ENCODE measurements at regions not wholly inside any gene's neighbourhood (a gene's known extent, or its start where the extent isn't known, plus 50 kb on each side); places are given as distances from the start of the nearest gene placed in this dataset.
"Not testable (repeated sequence)": the region's sequence is repeated elsewhere in the genome, so short reads cannot be mapped to it uniquely, and the experiment has no call there.

- DNase-seq, result no peak
Observed at GRCh38 chr1:234923626-234924025, 205.0 kb downstream of the TOMM20 start.

GRCh38 chr1:234922987-234923386 lies 205.7 kb downstream of the TOMM20 start:
- DNase-seq, result no peak

GRCh38 chr1:234921266-234922062 lies 207.2 kb downstream of the TOMM20 start:
- DNase-seq, result no peak

DNA sequence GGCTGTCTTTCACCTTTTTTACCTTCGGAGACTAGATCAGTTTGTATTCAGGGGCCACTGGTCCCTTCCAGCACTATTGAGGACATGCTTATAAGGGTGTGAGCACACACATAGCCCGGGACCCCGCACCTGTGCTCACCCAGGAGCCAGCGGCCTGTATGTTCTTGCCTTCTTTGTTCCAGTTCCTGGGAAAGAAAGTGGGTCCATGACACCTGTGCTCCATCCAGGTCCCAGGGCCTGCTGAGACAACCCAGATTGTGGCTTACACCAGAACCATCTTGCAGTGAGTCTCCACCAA lies 207.8 kb downstream of the TOMM20 start:
- DNase-seq, result no peak

DNA sequence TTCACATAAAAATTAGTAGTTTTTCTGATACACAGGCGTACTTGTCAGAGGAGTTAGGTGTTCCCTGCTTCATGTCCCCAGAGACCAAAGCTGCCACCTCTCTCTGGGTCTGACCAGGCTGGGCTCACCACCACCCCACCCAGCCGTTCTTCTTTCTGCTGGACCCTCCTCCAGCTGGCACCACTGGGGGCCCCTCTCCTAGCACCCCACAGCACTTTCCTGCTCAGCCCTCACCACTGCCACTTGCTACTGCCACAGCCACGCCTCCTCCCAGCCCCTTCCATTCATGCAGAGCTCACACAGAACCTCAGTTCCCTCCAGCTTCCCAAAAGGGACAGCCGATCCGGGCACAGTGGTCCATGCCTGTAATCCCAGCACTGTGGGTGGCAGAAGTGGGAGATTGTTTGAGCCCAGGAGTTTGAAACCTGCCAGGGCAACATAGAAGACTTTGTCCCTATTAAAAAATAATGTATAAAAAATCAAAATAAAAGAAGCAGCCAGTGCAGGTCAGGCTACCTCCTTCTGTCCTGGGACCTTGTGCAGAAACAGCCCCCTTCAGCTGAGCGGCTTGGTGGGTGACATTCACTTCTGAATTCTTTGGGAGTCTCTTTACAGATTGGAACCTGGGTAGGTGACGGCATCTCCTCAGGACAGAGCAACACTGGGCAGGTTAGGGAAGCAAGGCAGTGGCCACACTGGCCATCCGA lies 208.3 kb downstream of the TOMM20 start:
- DNase-seq, result no peak

- DNase-seq, result peak in 1 of 56 donors; percentile 14
Observed at GRCh38 chr1:234918961-234919761, 209.5 kb downstream of the TOMM20 start.

GRCh38 chr1:234918181-234918841 lies 210.3 kb downstream of the TOMM20 start:
- DNase-seq, result no peak

DNA sequence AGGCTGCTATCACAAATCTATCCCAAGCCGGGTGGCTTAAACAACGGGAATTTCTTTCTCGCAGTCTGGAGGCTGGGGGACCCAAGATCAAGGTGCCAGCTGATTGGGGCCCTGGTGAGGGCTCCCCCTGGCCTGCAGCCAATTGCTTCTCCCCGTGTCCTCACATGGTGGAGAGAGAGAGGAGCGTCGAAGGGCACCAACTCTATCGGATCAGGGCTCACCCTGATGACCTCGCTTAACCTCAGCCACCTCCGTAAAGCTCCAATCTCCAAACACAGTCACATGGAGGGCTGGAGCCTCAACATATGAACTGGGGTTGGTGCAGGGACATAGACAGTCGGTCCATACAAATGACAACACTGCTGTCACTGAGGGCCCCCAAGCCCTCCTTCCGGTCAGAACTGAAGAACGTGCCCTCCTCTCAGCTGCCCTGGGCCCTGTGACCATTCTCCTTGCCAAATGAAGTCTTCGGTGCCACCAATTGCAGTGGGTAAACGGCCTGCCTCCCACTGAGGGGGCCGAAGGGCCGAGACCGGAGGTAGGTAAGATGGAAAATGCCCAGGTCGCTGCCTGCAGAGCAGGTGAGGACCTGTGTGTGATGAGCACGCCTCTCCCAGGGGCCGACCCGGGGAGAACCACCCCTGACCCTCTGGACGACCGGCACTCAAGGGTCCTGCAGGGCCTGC lies 211.0 kb downstream of the TOMM20 start:
- DNase-seq, result no peak

DNA sequence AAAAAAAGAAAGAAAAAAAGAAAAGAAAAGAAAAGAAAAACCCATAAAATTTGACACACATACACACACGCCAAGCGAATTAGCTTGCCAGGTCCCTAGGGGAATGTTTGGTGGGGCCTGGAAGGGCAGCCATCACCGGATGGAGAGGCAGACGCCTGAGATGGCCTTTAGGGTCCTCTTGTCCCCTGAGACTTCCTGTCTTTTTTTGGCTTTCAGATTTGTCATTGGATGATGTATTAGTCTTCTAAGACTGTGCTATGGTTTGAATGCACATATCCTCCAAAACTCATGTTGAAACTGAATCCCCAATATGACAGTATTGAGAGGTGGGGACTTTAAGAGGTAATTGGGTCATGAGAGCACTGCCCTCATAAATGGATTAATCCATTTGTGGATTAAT lies 211.8 kb downstream of the TOMM20 start:
- no peak for DNase-seq

DNA sequence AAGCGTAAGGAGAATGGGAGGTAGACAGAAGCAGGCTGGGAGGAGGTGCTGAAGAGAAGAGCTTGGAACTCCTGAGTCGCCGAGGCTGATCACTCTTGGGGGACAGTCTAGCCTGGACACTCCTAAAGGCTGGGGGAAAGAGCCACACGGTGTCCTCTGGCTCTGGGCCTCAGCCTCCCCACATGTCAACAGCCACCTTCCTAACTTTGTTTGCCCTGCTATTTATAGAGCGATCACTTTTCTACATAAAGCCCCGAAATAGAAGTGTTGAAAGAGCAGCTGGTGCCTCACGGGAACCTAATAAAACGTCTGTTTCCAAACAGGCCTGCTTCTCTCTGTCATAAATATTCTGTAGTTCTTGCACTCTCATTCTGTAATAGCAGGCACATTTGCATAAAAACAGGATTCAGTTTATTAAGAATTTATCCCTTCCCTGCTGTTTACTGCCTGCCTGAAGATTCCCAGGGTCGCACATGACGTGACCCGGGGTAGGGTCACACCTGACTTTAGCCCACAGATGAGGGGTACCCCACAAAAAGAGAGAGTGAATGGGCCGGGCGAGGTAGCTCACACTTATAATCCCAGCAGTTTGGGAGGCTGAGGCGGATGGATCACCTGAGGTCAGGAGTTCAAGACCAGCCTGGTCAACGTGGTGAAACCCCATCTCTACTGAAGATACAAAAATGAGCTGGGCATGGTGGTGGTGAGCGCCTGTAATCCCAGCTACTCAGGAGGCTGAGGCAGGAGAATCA lies 212.5 kb downstream of the TOMM20 start:
- DNase-seq, result no peak

- no peak for DNase-seq
Observed at GRCh38 chr1:234914606-234915290, 213.9 kb downstream of the TOMM20 start.

- no peak for DNase-seq
Observed at GRCh38 chr1:234913771-234914170, 214.9 kb downstream of the TOMM20 start.

GRCh38 chr1:234913278-234913649 lies 215.4 kb downstream of the TOMM20 start:
- DNase-seq, result no peak

DNA sequence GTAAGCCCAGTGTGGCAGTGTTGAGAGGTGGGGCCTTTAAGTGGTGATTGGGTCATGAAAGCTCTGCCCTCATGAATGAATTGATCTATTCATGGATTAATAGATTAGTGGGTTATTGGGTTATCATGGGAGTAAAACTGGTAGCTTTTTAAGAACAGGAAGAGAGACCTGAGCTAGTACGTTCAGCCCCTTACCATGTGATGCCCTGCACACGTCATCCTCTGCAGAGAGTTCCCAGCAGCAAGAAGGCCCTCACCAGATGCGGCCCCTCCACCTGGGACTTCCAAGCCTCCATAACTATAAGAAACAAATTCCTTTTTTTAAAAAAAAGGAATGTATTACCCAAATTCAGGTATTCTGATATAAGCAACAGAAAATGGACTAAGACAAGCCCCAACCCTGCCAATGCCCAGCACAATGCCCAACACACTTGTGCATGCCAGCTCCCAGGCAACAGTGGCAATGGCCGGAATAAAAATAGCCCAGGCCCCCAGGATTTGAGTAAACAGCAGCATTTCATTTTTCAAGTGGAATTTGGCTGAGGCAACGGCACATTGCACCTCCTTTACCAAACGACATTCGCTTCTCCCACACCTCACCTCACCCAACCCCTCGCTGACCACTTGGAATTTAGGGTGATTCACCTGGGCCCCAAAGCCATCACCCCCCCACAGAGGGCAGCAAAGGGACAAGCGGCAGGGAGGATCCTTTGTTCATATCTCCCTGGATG lies 215.9 kb downstream of the TOMM20 start:
- DNase-seq, result no peak

GRCh38 chr1:234911787-234912186 lies 216.8 kb downstream of the TOMM20 start:
- DNase-seq, result no peak

GRCh38 chr1:234911136-234911535 lies 217.5 kb downstream of the TOMM20 start:
- DNase-seq, result not testable (repeated sequence)

DNA sequence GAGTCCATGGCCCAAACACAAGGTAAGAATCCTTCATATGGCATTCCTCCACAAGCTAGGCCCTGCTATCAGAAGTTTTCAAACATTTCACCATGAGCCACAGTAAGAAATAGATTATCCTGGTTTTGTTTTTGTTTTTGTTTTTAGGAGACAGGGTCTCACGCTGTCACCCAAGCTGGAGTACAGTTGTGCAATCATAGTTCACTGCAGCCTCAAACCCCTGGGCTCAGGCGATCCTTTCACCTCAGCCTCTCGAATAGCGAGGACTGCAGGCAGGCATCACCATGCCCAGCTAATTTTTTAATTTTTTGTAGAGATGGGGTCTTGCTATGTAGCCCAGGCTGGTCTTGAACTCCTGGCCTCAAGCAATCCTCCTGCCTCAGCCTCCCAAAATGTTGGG lies 218.8 kb downstream of the TOMM20 start:
- DNase-seq, result no peak

GRCh38 chr1:234909307-234909810 lies 219.3 kb downstream of the TOMM20 start:
- no peak for DNase-seq

DNA sequence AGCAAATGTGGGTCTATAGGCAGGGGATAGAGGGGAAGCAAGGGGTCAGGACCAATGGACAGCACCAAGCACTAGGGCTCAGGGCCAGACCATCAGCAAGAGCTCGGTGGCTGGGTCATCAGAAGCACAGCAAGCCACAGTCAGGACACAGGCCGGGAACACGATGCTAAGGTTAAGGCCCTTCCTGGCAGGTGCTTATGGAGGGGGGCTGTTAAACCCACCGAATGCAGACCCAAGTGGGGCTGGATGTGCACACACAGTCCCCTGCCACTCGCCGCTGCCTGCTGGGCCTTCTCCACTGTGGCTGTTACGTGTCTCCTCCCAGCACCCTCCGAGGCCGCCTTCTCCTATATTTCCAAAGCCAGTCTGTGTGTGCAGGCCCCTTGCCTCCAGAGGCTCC lies 220.1 kb downstream of the TOMM20 start:
- DNase-seq, result no peak

All from nucleus accumbens (tissue), 56 donors.